ENCODE measurements at regions not wholly inside any gene's neighbourhood (a gene's known extent, or its start where the extent isn't known, plus 50 kb on each side); places are given as distances from the start of the nearest gene placed in this dataset.
"Not testable (repeated sequence)": the region's sequence is repeated elsewhere in the genome, so short reads cannot be mapped to it uniquely, and the experiment has no call there.

DNA sequence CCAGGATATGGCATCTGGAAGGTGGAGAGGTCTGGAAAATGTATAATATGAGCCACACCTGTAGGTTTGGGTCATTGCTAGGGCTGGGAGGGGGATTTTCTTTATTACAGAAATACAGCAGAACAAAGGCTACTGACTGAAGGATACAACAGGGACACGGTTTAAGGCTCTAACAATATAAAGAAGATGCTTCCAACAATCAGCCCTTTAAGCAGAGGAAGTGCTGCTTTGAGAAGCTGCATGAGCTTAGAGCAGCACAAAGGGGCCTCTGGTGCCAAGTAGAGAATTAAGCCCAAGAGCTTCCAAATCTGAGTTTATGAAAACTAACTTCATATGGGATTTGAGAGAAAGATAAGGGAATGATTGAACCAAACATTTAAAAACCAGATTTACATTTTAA, 174.5 kb upstream of the RMP24 start:
- Histone ChIP-seq H3K36me3 (ENCODE audit: control insufficient read depth in 5 of 5, insufficient read depth in 5 of 5, low read length in 5 of 5) (no peaks in the 10 kb centered on the region), H3K27me3 (ENCODE audit: control insufficient read depth in 5 of 5, insufficient read depth in 4 of 5, low read length in 5 of 5) (no peaks in the 10 kb centered on the region), H3K4me3 (ENCODE audit: low read depth in 1 of 5, low read length in 5 of 5) (no peak overlapping the region), H3K27ac (ENCODE audit: low read depth, low read length) (no peak overlapping the region), H3K4me1 (ENCODE audit: control insufficient read depth in 5 of 5, insufficient read depth in 5 of 5, low read length in 5 of 5) (no peaks in the 10 kb centered on the region), H3K9me3 (ENCODE audit: control insufficient read depth in 5 of 5, low read length in 5 of 5) (peaks cover 0 to 2% (median 0%) of the 10 kb centered on the region in 5 donors), H3K9ac (ENCODE audit: low read length in 5 of 5) (no peak overlapping the region)

DNA sequence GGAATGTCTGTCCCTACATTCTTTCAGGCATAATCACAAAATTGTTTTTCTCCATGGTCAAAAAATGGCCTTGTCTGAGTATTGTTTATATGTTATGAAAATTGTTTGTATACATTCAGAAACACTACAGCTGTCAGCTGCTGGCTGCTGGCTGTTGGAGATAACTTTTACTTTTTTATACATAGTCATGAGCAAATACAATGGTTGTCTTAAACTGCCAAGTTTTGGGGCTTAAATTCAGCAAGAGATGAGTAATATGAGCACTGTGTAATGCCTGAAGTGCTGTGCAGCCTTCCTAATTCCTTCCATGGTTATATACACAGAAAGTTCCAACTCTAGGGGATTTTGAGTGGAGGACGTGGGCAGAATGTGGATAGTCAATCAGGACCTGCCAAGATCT, 168.9 kb upstream of the RMP24 start:
- Histone ChIP-seq H3K27me3 (ENCODE audit: control insufficient read depth in 5 of 5, insufficient read depth in 4 of 5, low read length in 5 of 5) (peaks cover 0 to 2% (median 0%) of the 10 kb centered on the region in 5 donors), H3K27ac (ENCODE audit: low read depth, low read length) (no peak overlapping the region), H3K9ac (ENCODE audit: low read length in 5 of 5) (no peak overlapping the region), H3K36me3 (ENCODE audit: control insufficient read depth in 5 of 5, insufficient read depth in 5 of 5, low read length in 5 of 5) (no peaks in the 10 kb centered on the region), H3K4me3 (ENCODE audit: low read depth in 1 of 5, low read length in 5 of 5) (no peak overlapping the region), H3K4me1 (ENCODE audit: control insufficient read depth in 5 of 5, insufficient read depth in 5 of 5, low read length in 5 of 5) (no peaks in the 10 kb centered on the region), H3K9me3 (ENCODE audit: control insufficient read depth in 5 of 5, low read length in 5 of 5) (peaks cover 0 to 2% (median 0%) of the 10 kb centered on the region in 5 donors)

DNA sequence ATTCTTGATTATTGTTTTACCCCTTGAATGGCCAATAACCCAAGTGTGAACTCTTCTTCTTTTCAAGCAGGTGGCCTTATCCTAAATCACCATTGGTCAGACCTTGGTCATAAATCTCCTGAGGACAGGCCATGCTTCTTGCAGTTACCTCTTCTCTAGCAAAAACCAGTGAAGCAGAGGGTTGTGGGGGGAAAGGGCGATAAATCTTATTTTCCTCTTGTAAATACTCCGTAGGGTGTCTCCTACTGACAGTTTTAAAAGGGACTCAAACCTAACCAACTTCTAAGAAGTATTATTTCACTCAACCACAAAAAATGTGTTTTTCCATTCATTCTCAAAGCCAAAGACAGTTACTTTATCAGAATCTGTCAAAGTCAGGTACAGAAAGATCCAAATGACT, 168.1 kb upstream of the RMP24 start:
- H3K27ac ChIP-seq (ENCODE audit: low read depth, low read length): no peak overlapping the region
- H3K4me1 ChIP-seq (ENCODE audit: control insufficient read depth in 5 of 5, insufficient read depth in 5 of 5, low read length in 5 of 5): no peaks in the 10 kb centered on the region
- H3K9ac ChIP-seq (ENCODE audit: low read length in 5 of 5): no peak overlapping the region
- H3K9me3 ChIP-seq (ENCODE audit: control insufficient read depth in 5 of 5, low read length in 5 of 5): peaks cover 0 to 2% (median 0%) of the 10 kb centered on the region in 5 donors
- no peaks in the 10 kb centered on the region for H3K36me3 ChIP-seq (ENCODE audit: control insufficient read depth in 5 of 5, insufficient read depth in 5 of 5, low read length in 5 of 5)
- H3K4me3 ChIP-seq (ENCODE audit: low read depth in 1 of 5, low read length in 5 of 5): no peak overlapping the region
- peaks cover 0 to 5% (median 0%) of the 10 kb centered on the region in 5 donors for H3K27me3 ChIP-seq (ENCODE audit: control insufficient read depth in 5 of 5, insufficient read depth in 4 of 5, low read length in 5 of 5)

DNA sequence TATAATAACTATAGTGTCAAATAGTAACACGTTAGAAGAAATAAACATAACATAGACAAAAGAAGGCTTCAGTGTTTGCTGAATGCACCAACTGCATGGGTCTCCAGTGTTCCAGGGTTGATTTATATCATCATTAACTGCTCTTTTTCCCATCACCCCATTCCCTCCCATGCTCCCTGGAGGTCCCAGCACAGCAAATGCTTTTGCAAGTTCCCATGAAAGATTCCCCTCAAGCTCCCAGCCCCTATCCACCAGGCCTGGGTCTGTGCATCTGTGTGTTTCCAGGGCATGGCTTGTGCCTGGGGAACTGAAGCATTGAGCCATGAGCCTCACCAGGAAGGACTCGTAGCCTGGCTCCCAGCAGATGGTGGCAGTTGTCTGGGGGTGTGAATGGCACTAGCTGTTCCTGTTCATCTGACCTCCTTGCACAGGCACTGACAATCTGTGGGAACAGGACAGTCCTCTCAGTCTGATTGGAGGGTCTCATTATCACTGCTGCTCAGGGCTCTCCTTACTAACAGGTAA, 164.6 kb upstream of the RMP24 start:
- Histone ChIP-seq H3K4me3 (ENCODE audit: low read depth in 1 of 5, low read length in 5 of 5) (no peak overlapping the region), H3K9me3 (ENCODE audit: control insufficient read depth in 5 of 5, low read length in 5 of 5) (no peaks in the 10 kb centered on the region), H3K36me3 (ENCODE audit: control insufficient read depth in 5 of 5, insufficient read depth in 5 of 5, low read length in 5 of 5) (no peaks in the 10 kb centered on the region), H3K4me1 (ENCODE audit: control insufficient read depth in 5 of 5, insufficient read depth in 5 of 5, low read length in 5 of 5) (no peaks in the 10 kb centered on the region), H3K27ac (ENCODE audit: low read depth, low read length) (no peak overlapping the region), H3K9ac (ENCODE audit: low read length in 5 of 5) (no peak overlapping the region), H3K27me3 (ENCODE audit: control insufficient read depth in 5 of 5, insufficient read depth in 4 of 5, low read length in 5 of 5) (peaks cover 0 to 5% (median 0%) of the 10 kb centered on the region in 5 donors)

DNA sequence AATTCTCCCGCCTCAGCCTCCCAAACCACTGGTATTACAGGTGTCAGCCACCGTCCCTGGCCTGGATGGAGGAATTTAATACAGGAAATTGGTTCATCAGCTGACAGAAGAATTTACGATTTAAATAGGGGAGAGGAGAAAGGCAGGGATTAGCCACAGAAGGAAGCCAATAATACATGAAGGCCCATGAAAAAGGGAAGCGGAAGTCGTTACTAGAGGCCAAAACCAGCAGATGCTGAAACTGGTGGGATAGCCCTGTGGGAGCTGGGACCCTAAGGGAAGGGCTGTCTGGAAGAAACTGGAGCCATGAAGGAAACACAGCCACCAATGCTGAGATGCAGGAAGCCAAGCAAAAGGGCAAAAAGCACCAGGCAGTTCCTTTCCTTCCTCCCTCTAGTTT, 163.7 kb upstream of the RMP24 start:
- H3K27me3 ChIP-seq (ENCODE audit: control insufficient read depth in 5 of 5, insufficient read depth in 4 of 5, low read length in 5 of 5): peaks cover 0 to 5% (median 0%) of the 10 kb centered on the region in 5 donors
- H3K4me3 ChIP-seq (ENCODE audit: low read depth in 1 of 5, low read length in 5 of 5): no peak overlapping the region
- H3K4me1 ChIP-seq (ENCODE audit: control insufficient read depth in 5 of 5, insufficient read depth in 5 of 5, low read length in 5 of 5): no peaks in the 10 kb centered on the region
- H3K9ac ChIP-seq (ENCODE audit: low read length in 5 of 5): no peak overlapping the region
- no peaks in the 10 kb centered on the region for H3K9me3 ChIP-seq (ENCODE audit: control insufficient read depth in 5 of 5, low read length in 5 of 5)
- no peak overlapping the region for H3K27ac ChIP-seq (ENCODE audit: low read depth, low read length)
- H3K36me3 ChIP-seq (ENCODE audit: control insufficient read depth in 5 of 5, insufficient read depth in 5 of 5, low read length in 5 of 5): no peaks in the 10 kb centered on the region

DNA sequence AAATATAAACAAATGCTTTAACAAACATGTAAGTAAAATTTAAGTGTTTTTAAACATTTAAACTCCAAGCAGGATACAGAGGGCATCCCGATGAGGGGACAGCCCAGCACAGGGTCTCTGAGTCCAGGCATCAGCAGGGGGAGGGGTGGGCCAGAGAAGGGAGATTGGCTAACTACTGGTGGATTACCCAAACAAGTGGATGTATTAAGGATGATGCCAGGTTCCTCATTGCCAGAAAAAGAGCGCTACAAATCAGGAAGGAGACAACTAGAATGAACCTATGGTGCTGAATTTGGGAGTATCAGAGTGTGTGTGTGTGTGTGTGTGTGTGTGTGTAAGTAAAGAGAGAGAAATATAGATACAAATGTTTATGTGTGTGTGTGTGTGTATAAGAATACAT, 162.0 kb upstream of the RMP24 start:
- H3K4me3 ChIP-seq (ENCODE audit: low read depth in 1 of 5, low read length in 5 of 5): no peak overlapping the region
- no peaks in the 10 kb centered on the region for H3K9me3 ChIP-seq (ENCODE audit: control insufficient read depth in 5 of 5, low read length in 5 of 5)

DNA sequence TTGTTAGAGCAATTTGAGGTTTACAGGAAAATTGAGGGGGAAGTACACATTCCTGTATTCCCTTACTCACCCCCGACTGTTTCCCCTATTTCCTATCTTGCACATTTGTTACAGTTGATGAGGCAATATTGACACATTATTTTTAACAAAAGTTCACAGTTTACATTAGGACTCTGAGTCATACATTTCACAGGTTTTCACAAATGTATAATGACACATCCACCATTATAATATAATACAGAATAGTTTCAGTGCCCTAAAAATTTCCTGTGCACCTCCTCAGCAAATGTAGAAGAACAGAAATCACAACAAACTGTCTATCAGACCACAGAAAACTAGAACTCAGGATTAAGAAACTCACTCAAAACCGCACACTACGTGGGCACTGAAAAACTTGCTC, 160.6 kb upstream of the RMP24 start:
- Histone ChIP-seq H3K4me1 (ENCODE audit: control insufficient read depth in 5 of 5, insufficient read depth in 5 of 5, low read length in 5 of 5) (no peaks in the 10 kb centered on the region), H3K27me3 (ENCODE audit: control insufficient read depth in 5 of 5, insufficient read depth in 4 of 5, low read length in 5 of 5) (peaks cover 0 to 4% (median 0%) of the 10 kb centered on the region in 5 donors), H3K9me3 (ENCODE audit: control insufficient read depth in 5 of 5, low read length in 5 of 5) (no peaks in the 10 kb centered on the region), H3K9ac (ENCODE audit: low read length in 5 of 5) (no peak overlapping the region), H3K36me3 (ENCODE audit: control insufficient read depth in 5 of 5, insufficient read depth in 5 of 5, low read length in 5 of 5) (no peaks in the 10 kb centered on the region), H3K4me3 (ENCODE audit: low read depth in 1 of 5, low read length in 5 of 5) (no peak overlapping the region), H3K27ac (ENCODE audit: low read depth, low read length) (no peak overlapping the region)

More for the DNA sequence above, 162.0 kb upstream of the RMP24 start:
- Histone ChIP-seq H3K27ac (ENCODE audit: low read depth, low read length) (no peak overlapping the region), H3K27me3 (ENCODE audit: control insufficient read depth in 5 of 5, insufficient read depth in 4 of 5, low read length in 5 of 5) (peaks cover 0 to 5% (median 0%) of the 10 kb centered on the region in 5 donors), H3K36me3 (ENCODE audit: control insufficient read depth in 5 of 5, insufficient read depth in 5 of 5, low read length in 5 of 5) (no peaks in the 10 kb centered on the region), H3K4me1 (ENCODE audit: control insufficient read depth in 5 of 5, insufficient read depth in 5 of 5, low read length in 5 of 5) (no peaks in the 10 kb centered on the region), H3K9ac (ENCODE audit: low read length in 5 of 5) (no peak overlapping the region)

DNA sequence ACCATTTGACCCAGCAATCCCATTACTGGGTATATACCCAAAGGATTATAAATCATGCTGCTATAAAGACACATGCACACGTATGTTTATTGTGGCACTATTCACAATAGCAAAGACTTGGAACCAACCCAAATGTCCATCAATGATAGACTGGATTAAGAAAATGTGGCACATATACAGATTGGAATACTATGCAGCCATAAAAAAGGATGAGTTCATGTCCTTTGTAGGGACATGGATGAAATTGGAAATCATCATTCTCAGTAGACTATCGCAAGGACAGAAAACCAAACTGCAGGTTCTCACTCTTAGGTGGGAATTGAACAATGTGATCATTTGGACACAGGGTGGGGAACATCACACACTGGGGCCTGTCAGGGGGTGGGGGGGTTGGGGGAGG, 157.5 kb upstream of the RMP24 start:
- not testable (repeated sequence) for H3K9ac ChIP-seq (ENCODE audit: low read length in 5 of 5); H3K4me1 ChIP-seq (ENCODE audit: control insufficient read depth in 5 of 5, insufficient read depth in 5 of 5, low read length in 5 of 5); H3K27ac ChIP-seq (ENCODE audit: low read depth, low read length); H3K27me3 ChIP-seq (ENCODE audit: control insufficient read depth in 5 of 5, insufficient read depth in 4 of 5, low read length in 5 of 5); H3K4me3 ChIP-seq (ENCODE audit: low read depth in 1 of 5, low read length in 5 of 5); H3K36me3 ChIP-seq (ENCODE audit: control insufficient read depth in 5 of 5, insufficient read depth in 5 of 5, low read length in 5 of 5); H3K9me3 ChIP-seq (ENCODE audit: control insufficient read depth in 5 of 5, low read length in 5 of 5)

DNA sequence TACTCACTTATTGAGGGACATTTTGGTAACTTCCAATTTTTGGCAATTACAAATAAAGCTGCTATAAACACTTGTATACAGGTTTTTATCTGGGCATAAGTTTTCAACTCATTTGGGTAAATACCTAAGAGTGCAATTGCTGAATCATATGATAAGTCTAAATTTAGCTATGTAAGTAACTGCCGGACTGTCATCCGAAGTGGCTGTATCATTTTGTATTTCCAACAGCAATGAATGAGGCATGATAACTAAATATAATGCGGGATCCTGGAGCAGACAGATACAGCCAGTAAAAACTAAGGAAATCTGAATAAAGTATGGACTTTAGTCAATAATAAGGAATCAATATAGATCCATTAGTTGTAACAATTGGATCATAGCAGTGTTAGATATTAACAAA, 156.5 kb upstream of the RMP24 start:
- no peak overlapping the region for H3K27ac ChIP-seq (ENCODE audit: low read depth, low read length)
- peaks cover 0 to 2% (median 0%) of the 10 kb centered on the region in 5 donors for H3K27me3 ChIP-seq (ENCODE audit: control insufficient read depth in 5 of 5, insufficient read depth in 4 of 5, low read length in 5 of 5)
- no peak overlapping the region for H3K9ac ChIP-seq (ENCODE audit: low read length in 5 of 5)
- H3K36me3 ChIP-seq (ENCODE audit: control insufficient read depth in 5 of 5, insufficient read depth in 5 of 5, low read length in 5 of 5): no peaks in the 10 kb centered on the region
- H3K4me3 ChIP-seq (ENCODE audit: low read depth in 1 of 5, low read length in 5 of 5): no peak overlapping the region
- H3K9me3 ChIP-seq (ENCODE audit: control insufficient read depth in 5 of 5, low read length in 5 of 5): peaks cover 0 to under 1% (median 0%) of the 10 kb centered on the region in 5 donors
- no peaks in the 10 kb centered on the region for H3K4me1 ChIP-seq (ENCODE audit: control insufficient read depth in 5 of 5, insufficient read depth in 5 of 5, low read length in 5 of 5)

DNA sequence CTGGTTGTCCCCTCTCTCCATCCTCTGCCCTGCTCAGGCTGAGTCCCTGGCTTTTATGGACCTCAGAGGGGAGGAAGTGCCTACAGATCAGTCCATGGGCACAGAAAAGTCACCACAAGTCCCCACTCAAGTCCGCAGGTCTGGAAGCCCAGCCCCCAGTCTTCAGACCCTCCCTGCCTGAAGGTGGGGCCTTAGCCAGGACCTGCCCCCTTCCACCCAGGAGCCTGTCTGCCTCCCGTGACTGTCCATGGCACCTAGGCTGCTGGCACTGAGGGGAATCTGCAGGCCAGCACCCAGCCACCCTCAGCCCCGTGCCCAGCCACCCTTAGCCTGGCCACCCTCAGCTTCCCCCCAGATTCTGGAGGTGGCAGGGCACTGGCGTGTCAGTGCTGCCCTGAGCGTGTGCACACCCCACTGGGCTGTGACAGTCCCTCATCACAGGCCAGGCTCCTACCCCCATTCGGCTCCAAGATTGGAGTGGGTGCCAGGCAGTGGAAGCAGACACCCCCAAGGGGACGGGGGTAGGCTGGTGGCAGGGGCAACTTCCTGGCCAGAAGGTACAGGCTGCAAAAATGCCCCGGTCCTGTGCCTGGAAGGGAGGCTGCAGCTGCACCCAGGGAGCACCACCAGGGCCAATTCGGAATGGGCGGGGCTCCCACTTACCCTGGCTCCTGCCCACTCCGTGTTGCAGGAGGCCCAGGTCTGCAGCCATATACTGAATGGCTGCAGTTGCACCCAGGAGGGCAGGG, 154.7 kb upstream of the RMP24 start:
- Histone ChIP-seq H3K27me3 (ENCODE audit: control insufficient read depth in 5 of 5, insufficient read depth in 4 of 5, low read length in 5 of 5) (peaks cover 0 to 2% (median 0%) of the 10 kb centered on the region in 5 donors), H3K4me3 (ENCODE audit: low read depth in 1 of 5, low read length in 5 of 5) (no peak overlapping the region), H3K4me1 (ENCODE audit: control insufficient read depth in 5 of 5, insufficient read depth in 5 of 5, low read length in 5 of 5) (peaks cover 0 to 2% (median 0%) of the 10 kb centered on the region in 5 donors), H3K9ac (ENCODE audit: low read length in 5 of 5) (no peak overlapping the region), H3K9me3 (ENCODE audit: control insufficient read depth in 5 of 5, low read length in 5 of 5) (peaks cover 0 to 4% (median 0%) of the 10 kb centered on the region in 5 donors), H3K27ac (ENCODE audit: low read depth, low read length) (no peak overlapping the region), H3K36me3 (ENCODE audit: control insufficient read depth in 5 of 5, insufficient read depth in 5 of 5, low read length in 5 of 5) (no peaks in the 10 kb centered on the region)

Measured in subcutaneous abdominal adipose tissue (tissue), 5 donors.